Cardiac fibroblast (primary cell): ENCODE measurements at regions not wholly inside any gene's neighbourhood (a gene's known extent, or its start where the extent isn't known, plus 50 kb on each side); places are given as distances from the start of the nearest gene placed in this dataset.

Experiments
- DNase-seq, 2 donors: peaks; one replicate each; pipeline versions ENCODE4 v3.0.0 to v3.0.0-alpha.2; 2010; ENCODE audit warnings: low read depth in 2 of 2
- H3K4me3 ChIP-seq, 2 donors: replicated peaks in 1 of 2; 1 replicate in 1 of 2; 2 replicates in 1 of 2; pipeline ENCODE4 v1.5.1; 2011; ENCODE audit warnings: low read depth in 2 of 2, low read length in 2 of 2, mild to moderate bottlenecking in 2 of 2, moderate library complexity in 1 of 2
- CTCF ChIP-seq: IDR thresholded peaks from one replicate; pipeline ENCODE4 v1.5.1; 2011; ENCODE audit warnings: low read depth, mild to moderate bottlenecking, low read length, inconsistent platforms

DNA sequence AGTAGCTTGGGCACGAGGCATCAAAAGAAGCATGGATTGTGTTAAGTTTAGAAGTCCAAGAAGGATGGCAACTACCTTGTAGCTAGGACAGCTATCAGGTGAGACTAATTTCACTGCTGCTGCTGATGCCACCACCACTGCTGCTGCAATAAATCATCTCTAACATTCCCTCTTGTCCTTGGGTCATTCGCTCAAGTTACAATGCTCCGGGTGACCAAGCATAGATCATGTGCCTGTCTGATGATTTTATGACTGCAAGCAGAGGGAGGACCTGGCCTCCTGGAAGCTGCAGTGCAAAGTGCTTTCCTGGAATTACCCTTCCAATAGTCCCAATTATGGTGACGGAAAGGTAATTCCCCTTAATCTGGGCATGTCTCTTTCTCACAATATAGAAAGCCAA, 334.4 kb downstream of the PRELID2 start:
- no peak overlapping the region for H3K4me3 ChIP-seq
- no peak for TF ChIP-seq CTCF
- no peak for DNase-seq

DNA sequence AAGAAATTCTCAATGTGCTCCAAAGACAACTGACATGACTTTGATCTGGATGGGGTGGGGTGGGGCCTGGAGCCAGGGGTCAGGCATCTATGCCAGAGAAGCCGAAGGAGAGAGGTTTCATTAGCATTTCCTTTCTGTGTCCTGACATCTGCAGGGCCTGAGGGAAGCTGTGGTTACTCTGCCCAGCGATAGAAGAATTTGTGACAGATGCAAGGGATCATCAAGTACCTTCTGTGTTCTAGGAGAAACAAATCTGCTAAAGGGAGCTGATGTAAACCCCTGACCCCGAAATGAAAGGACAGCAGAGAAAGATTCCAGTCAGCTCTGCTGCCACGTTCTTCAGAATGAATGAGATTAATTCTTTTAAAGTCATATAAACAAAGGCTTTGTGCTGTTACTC, 335.7 kb downstream of the PRELID2 start:
- no peak overlapping the region for H3K4me3 ChIP-seq
- peak; percentile 21 to 34 for DNase-seq
- TF ChIP-seq CTCF = no peak

DNA sequence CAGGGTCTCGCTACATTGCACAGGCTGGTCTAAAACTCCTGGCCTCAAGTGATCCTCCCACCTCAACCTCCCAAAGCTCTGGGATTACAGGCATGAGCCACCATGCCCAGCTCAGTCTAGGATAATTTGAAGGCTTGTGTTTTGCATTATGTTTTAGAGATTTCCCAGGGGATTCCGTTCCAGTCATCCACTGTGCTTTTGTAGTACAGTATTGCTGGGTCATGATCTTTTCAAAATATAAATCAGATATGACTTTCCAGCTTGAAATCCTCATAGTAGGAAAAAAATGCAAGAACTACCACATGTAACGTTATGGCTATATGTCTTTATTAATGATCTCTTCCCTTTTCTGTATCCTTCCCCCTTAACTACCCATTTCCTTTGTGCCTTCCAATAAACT, 338.1 kb downstream of the PRELID2 start:
- DNase-seq = peak in 1 of 2 donors; percentile 58

GRCh38 chr5:145495741-145496140, 339.4 kb downstream of the PRELID2 start:
- no peak for TF ChIP-seq CTCF
- peak; percentile 52 to 99 for DNase-seq

More for the DNA sequence above, 338.1 kb downstream of the PRELID2 start:
- no peak overlapping the region for H3K4me3 ChIP-seq
- no peak for TF ChIP-seq CTCF

GRCh38 chr5:145495196-145495595, 339.9 kb downstream of the PRELID2 start:
- no peak overlapping the region for H3K4me3 ChIP-seq
- peak in 1 of 2 donors; percentile 49 for DNase-seq
- no peak for TF ChIP-seq CTCF

More at GRCh38 chr5:145495741-145496140, 339.4 kb downstream of the PRELID2 start:
- no peak overlapping the region for H3K4me3 ChIP-seq

DNA sequence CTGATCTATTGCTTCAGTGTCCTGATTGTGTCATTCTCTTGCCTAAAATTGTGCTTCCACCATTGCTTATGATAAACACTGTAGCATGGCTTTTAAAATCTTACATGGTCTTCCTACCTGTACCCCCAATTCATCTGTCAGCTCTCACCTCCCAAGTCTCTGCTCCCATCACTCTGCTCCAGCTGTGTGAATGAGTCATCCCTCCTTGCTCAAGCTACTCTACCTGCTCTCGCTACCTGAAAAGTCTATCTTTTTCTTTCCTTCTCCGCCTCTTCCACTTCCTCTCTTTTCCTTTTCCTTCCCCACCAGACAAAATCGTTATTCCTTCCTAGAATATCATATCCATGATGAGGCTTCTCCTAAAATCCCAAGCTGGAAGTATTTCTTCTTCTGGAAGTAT, 341.7 kb downstream of the PRELID2 start:
- TF ChIP-seq CTCF = no peak
- no peak for DNase-seq
- no peak overlapping the region for H3K4me3 ChIP-seq

DNA sequence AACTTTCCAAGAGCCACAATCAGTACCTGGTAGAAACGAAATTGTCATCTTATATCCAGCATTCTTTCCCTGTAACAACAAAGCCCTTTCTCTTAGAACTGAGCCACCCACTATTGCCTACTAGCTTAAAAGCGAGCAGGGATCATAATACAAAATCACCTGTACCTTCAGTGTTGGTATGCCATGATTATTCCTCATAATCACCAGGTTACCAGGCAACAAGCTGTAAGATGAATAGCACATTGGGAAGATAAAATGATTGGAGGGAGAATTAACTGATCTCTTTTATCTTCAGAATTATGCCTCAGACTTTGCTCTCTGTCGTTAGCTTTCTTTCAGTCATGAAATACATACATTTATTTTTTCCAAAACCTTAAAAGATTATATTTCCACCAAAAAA, 345.6 kb downstream of the PRELID2 start:
- H3K4me3 ChIP-seq = no peak overlapping the region
- TF ChIP-seq CTCF = no peak
- DNase-seq = no peak
